ENCODE measurements at regions not wholly inside any gene's neighbourhood (a gene's known extent, or its start where the extent isn't known, plus 50 kb on each side); places are given as distances from the start of the nearest gene placed in this dataset.

- TF ChIP-seq POLR2A (IDR thresholded peaks at IDR 0.05; ENCODE audit: low read length) (no peak), GATA1 (IDR thresholded peaks at IDR 0.05; ENCODE audit: low read depth, low read length) (no peak)
These were observed 105.3 kb upstream of the ANKRD30BL start for GRCh38 chr2:132267105-132267497.
